ENCODE measurements at regions not wholly inside any gene's neighbourhood (a gene's known extent, or its start where the extent isn't known, plus 50 kb on each side); places are given as distances from the start of the nearest gene placed in this dataset.

- TF ChIP-seq ERG (CRISPR knock-in tag; IDR thresholded peaks at IDR 0.05) (no peak), FOXJ3 (CRISPR knock-in tag; IDR thresholded peaks at IDR 0.05; ENCODE audit: borderline replicate concordance) (no peak), RELA (CRISPR knock-in tag; IDR thresholded peaks at IDR 0.05; ENCODE audit: borderline replicate concordance) (no peak)
Measured at GRCh38 chr1:90798883-90799282, 81.8 kb upstream of the BARHL2 start.
